Activated T-helper 1 cell treated with Interleukin-2 at 50 U/mL for 16 hours (primary cell): ENCODE measurements at regions not wholly inside any gene's neighbourhood (a gene's known extent, or its start where the extent isn't known, plus 50 kb on each side); places are given as distances from the start of the nearest gene placed in this dataset.
"Not testable (repeated sequence)": the region's sequence is repeated elsewhere in the genome, so short reads cannot be mapped to it uniquely, and the experiment has no call there.

Experiments used
- DNase-seq: peaks from one replicate; pipeline ENCODE4 v3.0.0-alpha.2; 2020; ENCODE audit warnings: low read depth

DNA sequence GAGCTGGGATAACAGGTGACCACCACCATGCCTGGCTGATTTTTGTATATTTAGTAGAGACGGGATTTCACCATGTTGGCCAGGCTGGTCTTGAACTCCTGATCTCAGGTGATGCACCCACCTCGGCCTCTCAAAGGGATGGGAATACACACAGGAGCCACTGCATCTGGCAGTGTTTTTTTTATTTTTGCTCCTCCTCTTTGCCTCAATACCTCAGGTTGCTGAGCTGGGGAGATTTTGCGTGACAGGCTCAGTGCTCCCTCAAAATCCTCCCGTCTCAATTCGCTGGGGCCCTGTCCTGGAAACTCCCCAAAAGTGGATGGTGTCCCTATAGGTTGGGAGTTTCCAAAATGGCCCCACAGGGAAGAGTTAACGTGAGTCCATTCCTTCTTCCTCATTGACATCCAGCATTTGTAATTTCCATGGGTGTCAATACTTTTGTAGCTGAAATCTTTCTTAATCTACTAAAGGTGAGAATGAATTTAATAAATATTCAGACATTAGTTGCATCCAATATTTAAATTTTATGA is 71.8 kb downstream of the GGTLC2 start:
- no peak for DNase-seq

DNA sequence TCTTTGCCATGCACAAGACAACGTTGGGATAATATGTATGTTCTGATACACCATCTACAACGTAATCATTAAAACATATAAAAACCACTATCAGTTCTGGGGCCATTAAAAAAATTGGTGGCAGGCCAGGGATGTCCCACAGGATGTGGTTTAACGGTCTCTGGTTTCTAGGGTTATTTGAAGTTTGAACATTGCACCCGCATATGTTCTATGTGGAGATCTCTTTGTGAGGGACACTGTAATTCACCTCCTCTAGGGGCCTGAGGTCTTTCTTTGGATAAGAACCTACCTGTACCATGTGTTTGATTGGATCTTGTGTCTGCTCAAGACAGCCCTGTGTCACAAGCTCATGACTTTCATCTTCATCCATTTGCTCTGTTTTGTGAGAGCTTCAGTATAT is 73.2 kb downstream of the GGTLC2 start:
- DNase-seq = no peak

DNA sequence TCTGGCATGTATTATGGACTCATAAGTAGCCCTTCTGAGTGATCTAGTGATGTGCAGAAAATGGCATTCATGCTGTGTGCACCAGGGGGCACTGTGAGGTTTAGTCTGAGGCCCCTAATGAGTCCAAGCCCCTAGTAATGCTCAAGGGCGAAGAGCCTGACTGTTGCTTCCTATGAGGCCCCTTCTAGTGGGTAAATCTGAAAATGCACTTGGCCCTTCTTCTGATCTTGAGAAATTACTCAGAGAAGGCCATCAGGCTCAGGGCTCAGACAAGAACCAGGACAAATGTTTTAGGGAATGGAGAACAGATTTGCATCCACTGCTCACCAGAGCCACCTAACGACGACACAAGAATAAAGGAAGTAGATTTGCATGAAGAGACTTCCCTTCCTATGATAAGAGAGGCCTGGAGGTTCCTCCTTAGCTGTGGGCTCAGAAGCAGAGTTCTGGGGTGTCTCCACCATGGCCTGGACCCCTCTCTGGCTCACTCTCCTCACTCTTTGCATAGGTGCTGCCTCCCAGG is 75.8 kb downstream of the GGTLC2 start:
- no peak for DNase-seq

DNA sequence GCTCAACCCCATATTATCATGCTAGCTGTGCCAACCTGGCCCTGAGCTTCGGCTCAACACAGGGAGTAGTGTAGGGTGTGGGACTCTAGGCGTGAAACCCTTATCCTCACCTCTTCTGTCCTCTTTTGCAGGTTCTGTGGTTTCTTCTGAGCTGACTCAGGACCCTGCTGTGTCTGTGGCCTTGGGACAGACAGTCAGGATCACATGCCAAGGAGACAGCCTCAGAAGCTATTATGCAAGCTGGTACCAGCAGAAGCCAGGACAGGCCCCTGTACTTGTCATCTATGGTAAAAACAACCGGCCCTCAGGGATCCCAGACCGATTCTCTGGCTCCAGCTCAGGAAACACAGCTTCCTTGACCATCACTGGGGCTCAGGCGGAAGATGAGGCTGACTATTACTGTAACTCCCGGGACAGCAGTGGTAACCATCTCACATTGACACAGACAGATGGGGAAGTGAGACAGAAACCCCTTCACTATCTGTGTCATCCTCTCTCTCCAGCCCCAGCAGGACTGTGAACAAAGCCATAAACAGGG is 76.4 kb downstream of the GGTLC2 start:
- DNase-seq = no peak

DNA sequence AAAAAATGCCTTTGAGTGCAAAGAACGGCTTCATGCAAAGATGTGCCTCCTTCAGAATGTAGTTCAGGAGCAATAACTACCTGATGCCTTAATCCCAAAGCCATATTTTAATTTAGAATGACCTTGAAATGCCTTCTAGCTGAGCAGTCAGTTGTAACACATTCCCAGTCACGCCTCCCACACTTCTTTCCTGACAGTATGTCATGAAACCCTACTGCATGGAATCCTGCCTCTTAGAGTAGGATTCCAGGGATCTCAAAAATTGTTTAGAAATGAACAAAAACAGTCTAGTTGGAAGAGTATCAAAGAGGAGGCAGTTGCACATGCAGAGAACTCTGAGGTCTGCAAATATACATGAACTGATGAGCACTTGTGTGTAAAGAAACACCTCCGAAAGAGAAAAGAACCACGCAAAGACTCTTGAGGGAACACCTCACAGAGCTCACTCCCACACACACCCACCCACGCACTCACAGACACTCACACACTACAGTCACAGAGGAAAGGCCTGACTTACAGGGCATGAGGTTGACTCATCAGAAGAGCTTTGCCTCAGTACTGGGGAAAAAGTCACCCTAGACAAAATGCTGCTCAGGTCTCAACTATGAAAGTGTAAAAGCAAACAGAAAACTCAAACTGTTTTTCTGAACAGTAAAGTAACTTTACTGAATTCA is 77.4 kb downstream of the GGTLC2 start:
- DNase-seq = no peak

DNA sequence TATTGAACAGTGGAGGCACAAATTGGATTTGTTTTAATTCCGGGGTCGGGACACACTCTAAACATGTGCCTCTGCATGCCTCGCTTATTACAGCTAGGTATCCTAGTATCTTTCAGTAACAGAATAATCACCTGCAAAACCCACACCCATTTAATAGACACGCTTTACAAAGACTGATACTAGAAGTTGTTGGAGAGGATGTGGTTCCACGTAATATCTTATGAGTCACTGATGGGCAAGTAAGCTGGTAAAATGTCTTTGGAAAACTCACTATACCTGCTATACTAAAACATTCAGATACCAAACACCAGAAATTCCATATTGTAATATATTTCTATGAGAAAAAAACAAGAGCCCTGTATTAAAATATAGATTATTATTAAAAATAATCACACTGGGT is 84.0 kb downstream of the GGTLC2 start:
- no peak for DNase-seq

DNA sequence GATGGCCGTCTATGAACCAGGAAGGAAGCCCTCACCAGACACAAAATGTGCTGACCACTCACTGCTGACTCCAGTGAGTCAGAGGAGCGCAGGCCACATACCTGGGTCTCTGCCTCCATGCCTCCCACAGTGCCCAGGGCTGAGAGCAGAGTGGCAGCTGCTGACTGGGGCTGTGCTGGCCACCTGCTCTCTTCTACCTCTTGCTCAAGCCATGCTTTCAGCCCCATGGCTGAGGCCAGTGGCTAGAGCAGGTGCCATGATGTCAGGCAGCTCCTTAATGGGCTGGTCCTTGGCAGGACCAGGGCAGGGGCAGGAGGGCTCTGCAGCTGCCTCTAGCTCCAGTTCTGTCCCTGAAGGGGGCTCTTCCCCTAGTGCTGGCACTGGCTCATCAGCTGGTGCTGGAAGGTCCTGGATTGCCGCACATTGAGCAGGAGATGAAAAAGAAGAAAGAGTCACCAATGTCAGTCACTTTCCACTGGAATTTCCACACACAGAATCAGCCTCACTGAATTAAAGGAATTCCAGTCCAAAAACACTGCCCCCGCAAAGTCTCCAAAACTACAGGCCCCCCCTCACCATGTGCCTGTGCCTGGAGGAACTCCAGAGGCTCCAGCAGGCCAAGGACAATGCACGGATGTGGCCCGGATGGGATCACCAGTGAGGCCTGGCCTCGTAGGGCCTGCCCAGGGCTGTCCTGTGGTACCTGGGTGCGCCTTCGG is 86.4 kb downstream of the GGTLC2 start:
- DNase-seq = no peak

DNA sequence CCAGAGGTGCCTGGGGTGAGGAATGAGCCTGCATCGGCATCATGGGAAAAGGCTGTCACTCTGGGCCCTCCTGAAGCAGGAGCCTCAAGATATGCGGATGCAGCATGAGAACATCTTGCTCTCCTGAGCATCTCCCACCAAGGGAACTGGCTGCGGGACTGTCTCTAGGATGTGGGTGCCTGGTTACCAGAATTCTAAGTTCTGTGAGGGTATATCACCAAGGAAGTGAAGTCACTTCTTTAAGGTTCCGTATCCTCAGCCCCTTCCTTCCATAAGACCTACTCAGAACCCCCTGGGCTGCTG is 86.9 kb downstream of the GGTLC2 start:
- DNase-seq = no peak

DNA sequence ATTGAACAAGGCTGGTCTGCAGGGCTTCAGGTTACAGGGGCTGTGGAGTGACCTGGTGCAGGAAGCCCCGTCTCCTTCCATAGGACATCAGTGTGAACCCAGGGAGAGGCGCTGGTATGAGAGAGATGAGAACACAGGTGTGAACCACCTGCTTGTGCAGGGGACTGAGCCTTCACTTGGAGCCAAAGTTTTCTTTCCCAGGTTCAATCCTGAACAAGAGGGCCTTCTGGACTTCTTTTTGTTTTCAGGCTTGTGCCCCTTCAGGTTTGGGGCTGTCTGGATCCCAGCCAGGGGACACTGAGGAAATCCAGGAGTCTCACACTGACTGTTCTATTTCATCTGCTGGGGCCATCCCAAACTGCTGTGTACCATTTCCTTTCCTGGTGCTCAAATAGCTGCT is 88.6 kb downstream of the GGTLC2 start:
- not testable (repeated sequence) for DNase-seq

DNA sequence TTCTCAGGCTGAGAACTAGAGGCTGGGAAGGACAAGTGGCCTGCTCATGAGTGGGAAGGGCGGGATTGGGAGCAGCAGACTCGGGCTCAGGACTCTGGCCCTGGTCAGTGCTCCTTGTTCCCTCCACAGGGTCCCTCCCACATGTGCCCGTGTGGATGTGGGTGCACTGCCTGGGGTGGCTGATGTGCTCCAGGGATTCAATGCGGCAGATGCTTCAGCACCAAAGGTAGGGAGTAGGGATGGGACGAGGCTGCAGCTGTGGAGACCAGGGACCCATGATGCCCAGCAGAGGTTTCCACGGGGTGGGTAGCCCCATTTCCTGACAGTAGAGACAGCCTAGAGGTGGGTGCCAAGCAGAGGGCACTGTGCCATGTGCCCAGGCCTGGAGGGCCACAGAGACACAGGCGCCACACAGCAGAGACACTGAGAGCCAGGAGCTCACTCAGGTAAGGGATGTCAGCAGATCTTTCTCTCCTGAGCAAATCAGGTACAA is 89.5 kb downstream of the GGTLC2 start:
- no peak for DNase-seq

DNA sequence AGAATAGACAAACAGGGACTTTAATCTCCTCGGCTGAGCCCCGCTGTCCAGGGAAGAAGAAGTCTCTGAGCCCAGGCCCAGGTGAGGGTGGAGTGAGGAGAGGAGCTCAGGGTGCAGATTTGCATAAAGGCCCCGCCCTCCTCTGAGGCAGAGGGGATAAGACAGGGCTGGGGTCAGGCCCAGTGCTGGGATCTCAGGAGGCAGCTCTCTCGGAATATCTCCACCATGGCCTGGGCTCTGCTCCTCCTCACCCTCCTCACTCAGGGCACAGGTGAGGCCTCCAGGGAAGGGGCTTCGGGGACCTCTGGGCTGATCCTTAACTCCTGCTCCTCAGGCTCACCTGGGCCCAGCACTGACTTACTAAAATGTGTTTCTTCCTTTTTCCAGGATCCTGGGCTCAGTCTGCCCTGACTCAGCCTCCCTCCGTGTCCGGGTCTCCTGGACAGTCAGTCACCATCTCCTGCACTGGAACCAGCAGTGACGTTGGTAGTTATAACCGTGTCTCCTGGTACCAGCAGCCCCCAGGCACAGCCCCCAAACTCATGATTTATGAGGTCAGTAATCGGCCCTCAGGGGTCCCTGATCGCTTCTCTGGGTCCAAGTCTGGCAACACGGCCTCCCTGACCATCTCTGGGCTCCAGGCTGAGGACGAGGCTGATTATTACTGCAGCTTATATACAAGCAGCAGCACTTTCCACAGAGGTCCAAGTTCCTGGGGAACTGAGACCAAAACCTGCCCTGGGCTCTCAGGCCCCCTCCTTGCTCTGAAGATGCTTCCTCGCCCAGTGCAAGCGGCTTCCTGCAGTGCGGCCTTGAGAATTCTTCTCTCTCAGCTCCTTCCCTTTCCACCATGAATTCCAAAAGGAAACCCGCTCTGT is 90.2 kb downstream of the GGTLC2 start:
- DNase-seq = not testable (repeated sequence)

DNA sequence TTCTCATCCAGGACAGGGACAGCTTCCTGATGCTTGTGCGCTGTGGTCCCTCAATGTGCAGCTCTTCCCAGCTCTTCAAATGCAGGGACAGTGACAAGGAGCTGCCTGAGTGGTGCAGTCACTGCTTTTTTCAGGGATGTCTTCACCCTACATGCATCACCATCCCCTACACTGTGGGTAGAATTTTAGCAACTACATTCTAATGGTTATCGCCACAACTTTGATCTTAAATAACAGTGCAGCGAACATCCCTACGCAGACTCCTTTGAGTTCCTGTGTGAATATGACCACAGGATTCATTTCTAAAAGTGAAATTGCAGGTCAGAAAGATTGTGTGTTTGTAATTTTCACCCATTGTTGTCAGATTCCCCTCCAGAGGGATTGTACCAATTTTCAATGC is 90.9 kb downstream of the GGTLC2 start:
- not testable (repeated sequence) for DNase-seq

DNA sequence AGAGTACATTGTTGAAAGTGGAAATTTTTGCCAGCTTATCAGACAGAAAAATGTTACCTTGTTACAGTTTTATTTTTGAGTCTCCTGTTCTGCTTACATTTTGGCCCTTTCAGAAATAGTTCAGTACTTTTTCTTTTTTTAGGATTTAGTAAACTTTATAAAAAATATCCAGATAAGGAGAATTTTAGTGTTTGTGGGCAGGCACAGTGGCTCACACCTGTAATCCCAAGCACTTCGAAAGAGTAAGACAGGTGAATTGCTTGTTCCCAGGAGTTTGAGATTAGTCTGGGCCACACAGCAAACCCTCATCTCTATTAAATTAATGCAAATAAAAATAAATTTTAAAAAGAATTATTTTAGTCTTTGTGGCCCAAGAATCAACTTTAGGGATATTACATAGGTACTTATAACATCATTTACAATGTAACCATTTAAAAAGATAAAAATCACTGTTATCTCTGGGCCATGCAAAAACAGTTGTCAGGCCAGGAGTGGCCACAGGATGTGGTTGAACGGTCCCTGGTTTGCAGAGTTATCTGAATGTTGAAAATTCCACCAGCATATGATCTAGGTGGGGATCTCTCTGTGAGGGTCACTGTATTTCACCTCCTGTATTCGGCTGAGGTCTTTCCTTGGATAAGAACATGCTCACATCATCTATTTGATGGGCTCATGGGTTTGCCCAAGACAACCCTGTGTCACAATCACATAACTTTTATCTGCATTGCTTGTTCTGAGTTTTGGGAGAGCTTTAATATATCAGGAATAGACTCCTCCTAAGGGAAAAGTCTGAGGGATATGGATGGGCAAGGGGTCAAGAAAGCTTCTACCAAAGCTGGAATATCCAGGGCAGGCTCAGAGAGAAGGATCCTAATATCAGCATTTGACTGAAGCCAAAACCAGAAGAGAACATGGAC is 91.5 kb downstream of the GGTLC2 start:
- DNase-seq = no peak

DNA sequence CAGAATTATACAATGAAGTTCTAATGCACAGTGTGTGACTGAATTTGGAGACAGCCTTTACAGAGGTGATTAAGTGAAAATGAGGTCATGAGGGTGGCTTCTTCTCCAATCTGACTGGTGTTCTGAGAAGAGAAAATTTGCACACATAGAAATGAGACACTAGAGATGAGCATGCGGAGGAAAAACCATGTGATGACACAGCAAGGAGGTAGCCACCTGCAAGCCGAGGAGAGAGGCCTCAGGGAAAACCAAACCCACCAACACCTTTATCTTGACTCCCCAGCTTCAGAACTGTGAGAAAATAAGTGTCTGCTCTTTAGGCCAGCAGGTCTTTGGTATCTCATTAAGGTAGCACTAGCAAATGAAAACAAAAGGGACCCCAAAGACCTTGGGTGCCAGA is 93.2 kb downstream of the GGTLC2 start:
- no peak for DNase-seq

DNA sequence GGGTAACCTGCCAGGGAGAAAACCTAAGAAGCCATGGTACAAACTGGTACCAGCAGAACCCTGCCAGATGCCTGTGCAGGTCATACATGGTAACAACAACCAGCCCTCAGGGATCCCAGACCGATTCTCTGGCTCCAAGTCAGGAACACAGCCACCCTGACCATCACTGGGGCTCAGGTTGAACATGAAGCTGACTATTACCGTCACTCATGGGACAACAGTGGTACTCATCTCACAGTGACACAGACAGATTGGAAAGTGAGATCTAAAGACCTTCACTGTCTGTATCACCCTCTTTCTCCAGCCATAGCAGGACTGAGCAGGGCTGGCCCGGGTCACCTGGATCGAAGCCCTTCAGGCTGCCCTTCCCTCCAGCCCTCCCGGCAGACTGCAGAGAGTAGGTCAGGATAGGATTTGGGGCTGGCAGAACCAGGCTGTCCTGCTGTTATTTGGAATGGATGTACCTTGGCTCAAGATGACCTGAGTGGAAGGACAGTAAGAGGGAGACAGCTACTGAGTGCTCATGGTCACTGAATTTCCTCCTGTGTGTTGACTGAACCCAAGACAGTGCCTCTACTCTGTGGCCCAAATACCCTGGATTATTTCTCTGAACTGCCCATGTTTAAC is 94.7 kb downstream of the GGTLC2 start:
- no peak for DNase-seq

DNA sequence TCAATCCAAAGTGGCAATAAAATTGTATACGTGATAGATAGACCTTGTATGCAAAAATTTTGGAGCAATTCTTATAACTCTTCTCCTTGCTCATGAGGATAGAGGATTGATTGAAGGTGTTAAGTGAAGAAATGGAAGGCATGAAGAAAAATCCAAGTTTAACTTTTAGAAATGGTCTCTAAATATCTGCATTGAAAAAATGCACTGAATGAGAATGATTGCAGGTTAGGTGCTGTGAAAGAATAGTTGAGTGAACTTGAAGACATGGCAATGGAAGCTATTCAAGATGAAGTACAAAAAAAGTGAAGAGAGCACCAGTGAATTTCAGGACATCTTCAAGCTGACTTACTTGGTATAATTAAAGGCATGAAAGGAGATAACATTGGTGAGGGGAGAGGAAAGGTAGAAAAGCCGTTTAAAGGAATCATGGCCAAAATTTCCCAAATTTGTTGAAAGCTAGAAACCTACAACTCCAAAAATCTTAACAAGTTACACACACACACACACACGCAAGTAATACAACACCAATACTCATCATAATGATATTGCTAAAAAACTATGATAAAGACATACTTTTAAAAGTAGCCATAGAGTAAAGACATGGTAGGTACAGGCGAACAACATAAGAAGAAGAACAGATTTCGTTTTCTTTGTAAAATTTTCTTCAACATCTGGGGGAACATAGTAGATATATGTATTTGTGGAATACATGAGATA is 96.3 kb downstream of the GGTLC2 start:
- DNase-seq = no peak

DNA sequence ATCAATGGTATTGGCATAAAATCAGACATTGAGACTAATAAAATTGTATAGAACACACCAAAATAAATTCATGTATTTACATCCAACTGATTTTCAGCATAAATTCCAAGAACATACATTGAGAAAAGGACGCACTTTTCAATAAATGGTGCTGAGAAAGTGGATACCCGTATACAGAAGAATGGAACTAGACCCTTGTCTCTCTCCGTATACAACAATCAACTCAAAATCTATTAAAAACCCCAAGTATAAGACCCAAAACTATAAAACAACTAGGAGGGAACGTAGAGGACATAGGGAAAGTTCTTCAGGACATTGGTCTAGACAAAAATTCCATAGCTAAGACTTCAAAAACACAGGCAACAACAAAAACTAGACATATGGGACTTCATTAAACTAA is 97.4 kb downstream of the GGTLC2 start:
- no peak for DNase-seq

DNA sequence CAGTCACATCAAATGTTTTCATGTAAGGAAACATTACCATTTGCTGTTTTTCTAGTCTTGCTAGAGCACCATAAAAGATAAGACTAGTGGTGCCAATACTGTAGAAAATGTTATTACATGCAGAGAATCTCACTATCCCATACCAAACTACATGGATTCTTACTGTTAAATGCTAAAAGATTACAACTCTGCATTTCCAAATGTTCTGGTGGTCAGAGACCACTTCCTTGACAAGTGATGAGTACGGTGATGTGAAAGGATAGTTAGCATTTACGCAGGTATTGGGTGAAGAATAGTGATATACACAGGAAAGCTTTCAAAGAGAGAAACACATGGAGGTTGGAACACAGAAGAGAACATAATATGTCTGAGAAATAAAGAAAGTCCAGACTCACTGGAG is 98.2 kb downstream of the GGTLC2 start:
- no peak for DNase-seq

DNA sequence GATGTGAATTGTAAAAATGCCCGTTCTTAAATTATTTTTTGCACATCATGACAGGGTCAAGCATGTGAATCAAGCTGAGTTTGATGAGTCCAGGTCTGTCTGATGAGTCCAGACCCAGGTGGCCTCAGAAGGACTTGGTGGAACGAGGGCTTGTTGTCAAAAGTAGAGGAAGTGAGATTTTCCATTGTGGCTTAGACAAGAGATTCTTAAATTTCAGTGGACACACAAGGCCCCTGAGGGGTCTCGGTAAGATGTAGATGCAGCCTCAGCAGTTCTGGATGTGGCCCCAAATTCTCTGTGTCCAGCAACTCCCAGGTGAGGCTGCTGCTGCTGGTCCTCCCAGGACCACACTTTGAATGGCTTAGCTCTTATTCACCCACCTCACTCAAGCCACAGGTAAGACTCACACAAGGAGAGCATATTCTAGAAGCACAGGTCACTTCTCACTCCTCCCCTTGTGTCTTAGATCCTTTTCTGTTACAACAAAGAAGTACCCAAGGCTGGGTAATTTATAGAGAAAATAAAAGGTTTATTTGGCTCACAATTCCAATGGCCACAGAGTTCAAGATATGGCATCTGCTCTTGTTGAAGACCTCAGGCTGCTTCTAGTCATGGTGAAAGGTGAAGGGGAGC is 98.8 kb downstream of the GGTLC2 start:
- no peak for DNase-seq
